ENCODE measurements at regions not wholly inside any gene's neighbourhood (a gene's known extent, or its start where the extent isn't known, plus 50 kb on each side); places are given as distances from the start of the nearest gene placed in this dataset.
A peak's percentile ranks its signal among the peaks of the same experiment; 100 is the strongest.
"Not testable (repeated sequence)": the region's sequence is repeated elsewhere in the genome, so short reads cannot be mapped to it uniquely, and the experiment has no call there.

GRCh38 chr4:154164931-154165839 lies 326.4 kb downstream of the DCHS2 start:
- DNase-seq (ENCODE audit: low read depth in 3 of 3): peak; percentile 8 to 37 (median 17)

- no peak for DNase-seq (ENCODE audit: low read depth in 3 of 3)
These were observed 330.9 kb downstream of the DCHS2 start for GRCh38 chr4:154160519-154161301.

- DNase-seq (ENCODE audit: low read depth in 3 of 3): no peak
These were observed 333.0 kb downstream of the DCHS2 start for GRCh38 chr4:154158361-154159155.

GRCh38 chr4:154152546-154152945 lies 339.1 kb downstream of the DCHS2 start:
- DNase-seq (ENCODE audit: low read depth in 3 of 3): no peak

GRCh38 chr4:154149236-154149635 lies 342.4 kb downstream of the DCHS2 start:
- DNase-seq (ENCODE audit: low read depth in 3 of 3): not testable (repeated sequence)

GRCh38 chr4:154143720-154144119 lies 347.9 kb downstream of the DCHS2 start:
- DNase-seq (ENCODE audit: low read depth in 3 of 3): no peak

GRCh38 chr4:154142664-154143063 lies 348.9 kb downstream of the DCHS2 start:
- DNase-seq (ENCODE audit: low read depth in 3 of 3): no peak

- DNase-seq (ENCODE audit: low read depth in 3 of 3): no peak
These were observed 350.7 kb downstream of the DCHS2 start for GRCh38 chr4:154140869-154141268.

GRCh38 chr4:154137320-154137905 lies 348.5 kb upstream of the SFRP2 start:
- DNase-seq (ENCODE audit: low read depth in 3 of 3): no peak

- no peak for DNase-seq (ENCODE audit: low read depth in 3 of 3)
These were observed 346.7 kb upstream of the SFRP2 start for GRCh38 chr4:154135576-154135975.

GRCh38 chr4:154132406-154132805 lies 343.5 kb upstream of the SFRP2 start:
- DNase-seq (ENCODE audit: low read depth in 3 of 3): no peak

GRCh38 chr4:154126276-154126675 lies 337.4 kb upstream of the SFRP2 start:
- DNase-seq (ENCODE audit: low read depth in 3 of 3): no peak

- no peak for DNase-seq (ENCODE audit: low read depth in 3 of 3)
These were observed 336.5 kb upstream of the SFRP2 start for GRCh38 chr4:154125340-154125739.

GRCh38 chr4:154124539-154125255 lies 335.8 kb upstream of the SFRP2 start:
- no peak for DNase-seq (ENCODE audit: low read depth in 3 of 3)

- DNase-seq (ENCODE audit: low read depth in 3 of 3): no peak
These were observed 335.0 kb upstream of the SFRP2 start for GRCh38 chr4:154123897-154124296.

GRCh38 chr4:154120690-154121345 lies 331.9 kb upstream of the SFRP2 start:
- no peak for DNase-seq (ENCODE audit: low read depth in 3 of 3)

GRCh38 chr4:154120006-154120676 lies 331.3 kb upstream of the SFRP2 start:
- no peak for DNase-seq (ENCODE audit: low read depth in 3 of 3)

- DNase-seq (ENCODE audit: low read depth in 3 of 3): no peak
These were observed 330.4 kb upstream of the SFRP2 start for GRCh38 chr4:154119317-154119716.

GRCh38 chr4:154117726-154118125 lies 328.8 kb upstream of the SFRP2 start:
- not testable (repeated sequence) for DNase-seq (ENCODE audit: low read depth in 3 of 3)

- DNase-seq (ENCODE audit: low read depth in 3 of 3): no peak
These were observed 318.5 kb upstream of the SFRP2 start for GRCh38 chr4:154107337-154107736.

Measured in stimulated activated CD4-positive, alpha-beta T cell treated with anti-CD3 and anti-CD28 coated beads, TNF-alpha, amount 100 ng/mL, for 48 hours (primary cell).